Liver (tissue), 3 donors: ENCODE measurements at regions not wholly inside any gene's neighbourhood (a gene's known extent, or its start where the extent isn't known, plus 50 kb on each side); places are given as distances from the start of the nearest gene placed in this dataset.

Source experiments
- ATF3 ChIP-seq: IDR thresholded peaks from 2 replicates; pipeline ENCODE4 v1.6.1; 2016; ENCODE audit warnings: antibody characterized with exemption
- FOXA1 ChIP-seq: IDR thresholded peaks from 2 replicates; pipeline ENCODE4 v1.6.1; 2016; ENCODE audit warnings: antibody characterized with exemption
- JUND ChIP-seq, 2 donors: IDR thresholded peaks; 2 replicates each; pipeline ENCODE4 v1.6.1; 2016; ENCODE audit warnings: antibody characterized with exemption in 2 of 2
- RAD21 ChIP-seq, 2 donors: IDR thresholded peaks; 2 replicates each; pipeline ENCODE4 v1.6.1; 2016; ENCODE audit warnings: antibody characterized with exemption in 2 of 2, mild to moderate bottlenecking in 2 of 2
- REST ChIP-seq: IDR thresholded peaks from 2 replicates; pipeline ENCODE4 v1.6.1; 2016; ENCODE audit warnings: antibody characterized with exemption, mild to moderate bottlenecking
- RXRA ChIP-seq, 2 donors: IDR thresholded peaks; 2 replicates each; pipeline ENCODE4 v1.6.1; 2017 to 2018; ENCODE audit warnings: antibody characterized with exemption in 2 of 2, mild to moderate bottlenecking in 1 of 2
- SP1 ChIP-seq: IDR thresholded peaks from 2 replicates; pipeline ENCODE4 v1.6.1; 2018; ENCODE audit warnings: antibody characterized with exemption, mild to moderate bottlenecking
- YY1 ChIP-seq: IDR thresholded peaks from 2 replicates; pipeline ENCODE4 v1.6.1; 2016; ENCODE audit warnings: antibody characterized with exemption, mild to moderate bottlenecking
- ZBTB33 ChIP-seq: IDR thresholded peaks from 2 replicates; pipeline ENCODE4 v1.6.1; 2016; ENCODE audit warnings: antibody characterized with exemption
- TF ChIP-seq, protein P1 (sequence below): fragments of 150-350 bp; IDR thresholded peaks from 2 replicates; pipeline ENCODE4 v1.5.1; 2017; ENCODE audit warnings: improper control_type of control experiment, low read depth, low read length; ENCODE audit not compliant: missing input control
- donor health status: healthy.
- donor health status: healthy.

DNA sequence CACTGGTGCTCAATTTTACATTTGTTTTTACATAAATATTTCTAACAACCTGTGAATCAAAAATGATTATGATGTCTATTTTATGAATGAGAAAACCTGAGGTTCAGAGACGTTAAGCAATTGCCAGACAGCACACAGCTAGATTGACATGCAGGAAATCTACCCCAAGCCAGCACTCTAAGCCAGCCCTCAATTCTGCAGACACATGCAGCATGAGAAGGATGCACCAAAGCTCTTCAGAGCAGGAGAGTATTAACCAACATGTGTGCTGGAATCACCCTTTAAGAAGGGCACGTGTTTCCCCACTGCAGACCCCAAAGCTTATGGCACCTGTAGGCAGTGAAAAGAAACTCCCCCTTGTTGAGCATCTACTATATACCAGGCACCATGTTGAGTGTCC lies 126.1 kb upstream of the ARHGEF3 start:
- TF ChIP-seq, protein P1, sequence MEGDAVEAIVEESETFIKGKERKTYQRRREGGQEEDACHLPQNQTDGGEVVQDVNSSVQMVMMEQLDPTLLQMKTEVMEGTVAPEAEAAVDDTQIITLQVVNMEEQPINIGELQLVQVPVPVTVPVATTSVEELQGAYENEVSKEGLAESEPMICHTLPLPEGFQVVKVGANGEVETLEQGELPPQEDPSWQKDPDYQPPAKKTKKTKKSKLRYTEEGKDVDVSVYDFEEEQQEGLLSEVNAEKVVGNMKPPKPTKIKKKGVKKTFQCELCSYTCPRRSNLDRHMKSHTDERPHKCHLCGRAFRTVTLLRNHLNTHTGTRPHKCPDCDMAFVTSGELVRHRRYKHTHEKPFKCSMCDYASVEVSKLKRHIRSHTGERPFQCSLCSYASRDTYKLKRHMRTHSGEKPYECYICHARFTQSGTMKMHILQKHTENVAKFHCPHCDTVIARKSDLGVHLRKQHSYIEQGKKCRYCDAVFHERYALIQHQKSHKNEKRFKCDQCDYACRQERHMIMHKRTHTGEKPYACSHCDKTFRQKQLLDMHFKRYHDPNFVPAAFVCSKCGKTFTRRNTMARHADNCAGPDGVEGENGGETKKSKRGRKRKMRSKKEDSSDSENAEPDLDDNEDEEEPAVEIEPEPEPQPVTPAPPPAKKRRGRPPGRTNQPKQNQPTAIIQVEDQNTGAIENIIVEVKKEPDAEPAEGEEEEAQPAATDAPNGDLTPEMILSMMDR: no peak
- TF ChIP-seq ZBTB33 (no peak), REST (no peak), ATF3 (no peak), SP1 (no peak), FOXA1 (no peak), RAD21 (IDR thresholded peaks at IDR 0.05) (no peak), JUND (IDR thresholded peaks at IDR 0.05) (no peak), YY1 (no peak), RXRA (IDR thresholded peaks at IDR 0.05) (no peak)
